Epithelial cell of proximal tubule (primary cell): ENCODE measurements at regions not wholly inside any gene's neighbourhood (a gene's known extent, or its start where the extent isn't known, plus 50 kb on each side); places are given as distances from the start of the nearest gene placed in this dataset.

Source experiments
- DNase-seq: peaks from one replicate; pipeline ENCODE4 v3.0.0-alpha.2; 2011; ENCODE audit warnings: low read depth
- H3K4me3 ChIP-seq: 2 replicates; pipeline ENCODE4 v1.5.1; 2011; ENCODE audit warnings: low read depth, mild to moderate bottlenecking, low read length
- TF ChIP-seq, protein P1 (sequence below): conservative IDR thresholded peaks from 2 replicates; pipeline ENCODE4 v1.5.1; 2012; ENCODE audit warnings: low read depth, mild to moderate bottlenecking, low read length

DNA sequence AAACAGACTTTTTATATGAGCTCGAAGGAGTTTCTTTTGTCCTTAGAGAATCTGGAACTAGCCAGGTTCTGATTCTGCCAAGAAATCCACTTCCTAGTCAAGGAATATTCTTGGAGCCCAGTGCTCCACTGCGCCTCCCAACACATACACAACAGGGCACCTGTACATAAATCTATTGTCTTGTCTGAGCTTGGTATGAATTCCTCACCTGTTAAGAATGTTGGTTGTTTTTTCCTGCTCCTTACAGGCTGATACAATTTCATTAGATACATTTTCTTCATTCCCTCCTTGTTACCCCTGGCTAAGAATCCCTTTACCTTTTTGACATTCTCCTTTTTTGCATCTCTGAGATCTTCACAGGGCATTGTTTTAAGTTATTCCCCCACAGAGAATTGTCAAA, 56.0 kb upstream of the FZD7 start:
- H3K4me3 ChIP-seq, result no peak overlapping the region
- no peak for DNase-seq
- TF ChIP-seq, protein P1, sequence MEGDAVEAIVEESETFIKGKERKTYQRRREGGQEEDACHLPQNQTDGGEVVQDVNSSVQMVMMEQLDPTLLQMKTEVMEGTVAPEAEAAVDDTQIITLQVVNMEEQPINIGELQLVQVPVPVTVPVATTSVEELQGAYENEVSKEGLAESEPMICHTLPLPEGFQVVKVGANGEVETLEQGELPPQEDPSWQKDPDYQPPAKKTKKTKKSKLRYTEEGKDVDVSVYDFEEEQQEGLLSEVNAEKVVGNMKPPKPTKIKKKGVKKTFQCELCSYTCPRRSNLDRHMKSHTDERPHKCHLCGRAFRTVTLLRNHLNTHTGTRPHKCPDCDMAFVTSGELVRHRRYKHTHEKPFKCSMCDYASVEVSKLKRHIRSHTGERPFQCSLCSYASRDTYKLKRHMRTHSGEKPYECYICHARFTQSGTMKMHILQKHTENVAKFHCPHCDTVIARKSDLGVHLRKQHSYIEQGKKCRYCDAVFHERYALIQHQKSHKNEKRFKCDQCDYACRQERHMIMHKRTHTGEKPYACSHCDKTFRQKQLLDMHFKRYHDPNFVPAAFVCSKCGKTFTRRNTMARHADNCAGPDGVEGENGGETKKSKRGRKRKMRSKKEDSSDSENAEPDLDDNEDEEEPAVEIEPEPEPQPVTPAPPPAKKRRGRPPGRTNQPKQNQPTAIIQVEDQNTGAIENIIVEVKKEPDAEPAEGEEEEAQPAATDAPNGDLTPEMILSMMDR, result no peak

DNA sequence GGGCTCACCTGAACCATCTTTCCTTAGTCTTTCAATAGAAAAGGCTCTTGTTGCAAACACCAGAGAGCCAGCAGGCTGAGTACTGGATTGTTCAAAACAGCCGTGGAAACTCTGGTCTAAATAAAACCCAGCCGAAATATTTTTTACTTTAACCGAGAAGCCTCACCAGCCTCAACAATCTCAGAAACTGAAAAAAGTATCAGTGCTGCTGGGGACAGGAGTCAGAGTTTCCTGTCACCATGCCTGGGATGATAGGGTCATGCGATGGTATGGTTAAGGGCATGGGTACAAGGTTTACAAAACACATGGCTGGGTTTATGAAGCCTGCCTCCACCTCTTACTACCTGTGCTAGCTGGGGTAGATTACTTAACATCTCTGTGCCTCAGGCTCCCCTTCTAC, 55.3 kb upstream of the FZD7 start:
- DNase-seq, result no peak
- no peak overlapping the region for H3K4me3 ChIP-seq
- TF ChIP-seq, protein P1, result no peak

DNA sequence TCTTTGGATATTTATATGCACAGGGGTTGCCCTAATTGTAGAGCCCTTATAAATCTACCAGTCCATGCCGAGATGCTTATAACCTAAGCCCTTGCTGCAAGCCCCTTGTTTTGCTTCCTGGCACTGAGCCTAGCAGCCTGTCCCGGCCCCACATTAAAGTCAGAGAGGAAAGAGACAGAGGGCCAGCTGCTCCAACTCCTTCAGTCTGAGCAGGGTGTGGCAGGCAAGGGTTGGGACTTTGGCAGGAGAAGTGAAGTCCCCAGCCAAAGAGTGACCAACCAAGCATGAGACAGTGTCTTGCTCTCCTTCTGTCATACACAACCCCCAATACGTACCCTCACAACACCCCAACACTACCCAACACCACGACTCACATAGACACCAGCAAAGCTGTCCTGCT, 54.7 kb upstream of the FZD7 start:
- TF ChIP-seq, protein P1, result no peak
- H3K4me3 ChIP-seq, result no peak overlapping the region
- no peak for DNase-seq

DNA sequence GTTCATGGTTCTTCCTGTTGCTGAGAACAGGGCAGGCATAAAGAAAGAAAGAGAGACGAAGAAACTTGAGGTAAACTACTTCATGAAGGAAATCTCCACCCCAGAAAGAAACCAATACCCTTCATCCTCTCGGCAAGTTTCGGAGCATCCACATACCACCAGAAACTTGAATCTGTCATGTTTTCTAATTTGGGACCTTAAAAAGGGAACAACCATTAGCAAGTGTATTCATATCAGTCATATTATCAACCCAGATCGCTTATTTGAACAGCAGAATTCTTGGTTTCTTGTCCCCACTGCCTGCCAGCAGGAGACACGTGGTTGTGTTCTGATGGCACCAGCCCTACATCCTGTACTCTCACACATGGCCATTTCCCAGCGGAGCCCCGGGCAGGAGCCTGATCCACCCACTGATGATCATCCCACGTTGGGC, 53.2 kb upstream of the FZD7 start:
- TF ChIP-seq, protein P1, result no peak
- H3K4me3 ChIP-seq, result no peak overlapping the region
- no peak for DNase-seq

DNA sequence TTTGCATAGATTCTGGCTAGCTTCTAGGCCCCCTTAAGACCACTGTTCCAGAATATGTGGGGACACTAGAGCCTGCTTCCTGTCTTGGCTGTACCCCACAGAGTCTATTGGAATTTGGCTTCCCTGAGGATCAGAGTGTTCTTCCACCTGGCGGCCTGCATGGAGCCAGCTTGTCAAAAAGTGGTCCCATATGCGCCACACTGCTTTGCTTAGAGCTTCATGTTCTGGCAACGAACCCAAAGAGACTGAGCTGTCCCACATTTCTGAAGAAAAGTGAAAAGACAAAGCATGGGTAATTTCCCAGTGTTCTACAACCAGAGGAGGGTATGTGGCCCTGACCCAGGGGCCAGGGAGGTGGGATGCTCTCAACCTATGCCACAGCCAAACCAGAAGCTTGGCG, 52.7 kb upstream of the FZD7 start:
- TF ChIP-seq, protein P1, result no peak
- no peak overlapping the region for H3K4me3 ChIP-seq
- no peak for DNase-seq

DNA sequence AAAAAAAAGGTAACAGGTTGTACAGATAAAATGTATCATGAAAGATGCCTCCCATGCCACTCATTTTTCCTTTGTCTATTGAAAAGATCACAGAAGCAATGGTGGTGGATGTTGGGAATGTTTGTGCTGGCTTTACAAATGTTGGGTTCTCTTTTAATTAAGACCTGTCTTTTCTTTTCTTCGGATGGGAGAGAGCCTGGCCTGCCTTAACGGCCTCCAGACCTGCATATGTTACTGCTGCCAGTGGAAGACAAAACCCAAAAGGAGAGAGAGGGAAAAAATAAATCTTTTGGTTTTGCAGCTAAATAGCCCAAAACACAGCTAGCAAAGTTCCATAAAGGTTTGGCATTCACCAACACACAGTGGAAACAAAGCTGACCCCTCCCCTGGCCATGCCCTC, 50.5 kb upstream of the FZD7 start:
- TF ChIP-seq, protein P1, result no peak
- no peak overlapping the region for H3K4me3 ChIP-seq
- no peak for DNase-seq

DNA sequence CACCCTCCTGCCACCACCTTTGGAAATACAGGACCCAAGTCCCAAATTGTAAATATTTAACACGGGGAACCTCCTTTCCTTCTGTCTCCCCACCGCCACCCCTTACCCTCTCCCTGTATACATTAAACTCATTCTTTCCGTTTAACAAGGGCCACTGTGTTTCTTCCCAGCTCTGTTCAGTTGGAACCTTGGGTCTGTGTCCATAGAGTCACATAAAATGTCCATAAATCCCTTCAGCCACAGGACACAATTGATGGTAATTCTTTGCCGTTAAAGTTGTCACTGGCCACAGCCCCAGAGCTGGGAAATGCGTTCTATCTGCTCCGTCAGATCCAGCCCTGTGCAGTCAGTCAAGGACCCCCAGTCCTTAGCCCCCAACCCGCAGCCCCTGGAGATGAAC, 49.9 kb upstream of the FZD7 start:
- DNase-seq, result no peak
- TF ChIP-seq, protein P1, result no peak
- H3K4me3 ChIP-seq, result no peak overlapping the region
